ENCODE measurements at regions not wholly inside any gene's neighbourhood (a gene's known extent, or its start where the extent isn't known, plus 50 kb on each side); places are given as distances from the start of the nearest gene placed in this dataset.

DNA sequence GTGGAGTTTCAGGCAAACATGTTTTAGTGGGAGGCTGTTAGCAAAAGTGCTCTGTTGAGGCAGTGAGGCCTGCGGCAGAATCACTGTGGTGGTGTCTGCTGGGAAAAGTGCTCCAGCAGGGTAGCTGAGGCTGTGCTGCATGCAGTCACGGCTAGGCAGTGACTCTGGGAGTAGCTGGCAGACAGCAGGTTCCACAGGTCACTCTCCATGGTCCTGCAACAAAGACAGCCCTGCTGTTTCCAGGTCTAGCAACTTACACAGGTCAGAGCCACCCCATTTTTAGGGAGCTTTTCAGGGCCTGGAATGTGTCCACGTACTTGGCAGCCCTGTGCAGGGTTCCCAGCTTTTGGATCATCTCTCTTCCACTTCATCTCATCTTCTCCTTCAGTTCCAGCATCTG is 184.3 kb downstream of the NAA11 start:
- no peak overlapping the region for H3K18ac ChIP-seq (ENCODE audit: insufficient read length, low read depth, low read length)
- no peaks in the 10 kb centered on the region for H3K23me2 ChIP-seq (ENCODE audit: insufficient read length, low read depth, low read length, poor library complexity, severe bottlenecking)
- no peak overlapping the region for H3K4me2 ChIP-seq (ENCODE audit: insufficient read depth, insufficient read length, low read length)
- no peak overlapping the region for H2BK120ac ChIP-seq (ENCODE audit: low read depth, low read length, poor library complexity, severe bottlenecking)
- peaks cover 0 to 8% (median 0%) of the 10 kb centered on the region in 3 experiments; a peak in 1 of 7 replicates for H3K36me3 Mint-ChIP-seq (ENCODE audit: insufficient read depth in 1 of 3, low read depth in 3 of 3)
- DNase-seq, result peak; percentile 68
- H4K20me1 ChIP-seq (ENCODE audit: control insufficient read depth, insufficient read depth, insufficient read length), result no peaks in the 10 kb centered on the region
- H3K9me3 ChIP-seq (ENCODE audit: control insufficient read depth, low read depth, low read length), result no peaks in the 10 kb centered on the region
- H4K5ac ChIP-seq (ENCODE audit: insufficient read length, low read depth, low read length), result no peak overlapping the region
- no peak overlapping the region for H2AK5ac ChIP-seq (ENCODE audit: insufficient read length, low read length)
- H4K91ac ChIP-seq (ENCODE audit: insufficient read length, low read depth, low read length), result no peak overlapping the region
- H3K79me1 ChIP-seq (ENCODE audit: insufficient read depth, low read depth, low read length, poor library complexity, severe bottlenecking), result no peaks in the 10 kb centered on the region
- no peak overlapping the region for H3K27ac ChIP-seq (ENCODE audit: insufficient read length, low read depth, low read length)
- no peak overlapping the region for H3K4me3 Mint-ChIP-seq
- no peak overlapping the region for H2AFZ ChIP-seq (ENCODE audit: low read length)
- H2BK15ac ChIP-seq (ENCODE audit: low read depth, low read length), result no peak overlapping the region
- H3K27ac Mint-ChIP-seq, result no peak overlapping the region
- no peak overlapping the region for H3K23ac ChIP-seq (ENCODE audit: insufficient read length, low read depth, low read length)
- H3K27me3 ChIP-seq (ENCODE audit: insufficient read depth, low read length), result no peaks in the 10 kb centered on the region
- H3K79me2 ChIP-seq (ENCODE audit: insufficient read depth, low read length), result no peaks in the 10 kb centered on the region
- H3K9me3 Mint-ChIP-seq, result peaks cover 7 to 17% of the 10 kb centered on the region in 2 experiments
- no peaks in the 10 kb centered on the region for H3K4me1 Mint-ChIP-seq
- no peak overlapping the region for H4K8ac ChIP-seq (replicated peaks; ENCODE audit: insufficient read length, low read depth, low read length)
- TF ChIP-seq, protein P1, sequence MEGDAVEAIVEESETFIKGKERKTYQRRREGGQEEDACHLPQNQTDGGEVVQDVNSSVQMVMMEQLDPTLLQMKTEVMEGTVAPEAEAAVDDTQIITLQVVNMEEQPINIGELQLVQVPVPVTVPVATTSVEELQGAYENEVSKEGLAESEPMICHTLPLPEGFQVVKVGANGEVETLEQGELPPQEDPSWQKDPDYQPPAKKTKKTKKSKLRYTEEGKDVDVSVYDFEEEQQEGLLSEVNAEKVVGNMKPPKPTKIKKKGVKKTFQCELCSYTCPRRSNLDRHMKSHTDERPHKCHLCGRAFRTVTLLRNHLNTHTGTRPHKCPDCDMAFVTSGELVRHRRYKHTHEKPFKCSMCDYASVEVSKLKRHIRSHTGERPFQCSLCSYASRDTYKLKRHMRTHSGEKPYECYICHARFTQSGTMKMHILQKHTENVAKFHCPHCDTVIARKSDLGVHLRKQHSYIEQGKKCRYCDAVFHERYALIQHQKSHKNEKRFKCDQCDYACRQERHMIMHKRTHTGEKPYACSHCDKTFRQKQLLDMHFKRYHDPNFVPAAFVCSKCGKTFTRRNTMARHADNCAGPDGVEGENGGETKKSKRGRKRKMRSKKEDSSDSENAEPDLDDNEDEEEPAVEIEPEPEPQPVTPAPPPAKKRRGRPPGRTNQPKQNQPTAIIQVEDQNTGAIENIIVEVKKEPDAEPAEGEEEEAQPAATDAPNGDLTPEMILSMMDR (conservative IDR thresholded peaks at IDR 0.05), result no peak
- H3K27me3 Mint-ChIP-seq (ENCODE audit: low read depth), result no peaks in the 10 kb centered on the region
- no peak overlapping the region for H2BK12ac ChIP-seq (ENCODE audit: insufficient read length, low read depth, low read length)
- H3T11ph ChIP-seq (ENCODE audit: low read length), result no peak overlapping the region
- H3K56ac ChIP-seq (ENCODE audit: insufficient read length, low read depth, low read length), result no peak overlapping the region
- no peaks in the 10 kb centered on the region for H3K4me1 ChIP-seq (ENCODE audit: insufficient read depth, low read length)
- H3K4ac ChIP-seq (ENCODE audit: low read depth, low read length), result no peak overlapping the region
- WGBS (ENCODE audit: extremely low coverage, insufficient read length, low lambda C conversion rate), result no CpG with 5 or more reads among the region's 3 CpGs
- no peak overlapping the region for H3K14ac ChIP-seq (ENCODE audit: insufficient read depth, low read length)
- H3K9ac ChIP-seq (ENCODE audit: extremely low read depth, insufficient read length, low read length), result no peak overlapping the region
- H2BK5ac ChIP-seq (ENCODE audit: insufficient read length, low read length), result no peak overlapping the region
- H2BK20ac ChIP-seq (ENCODE audit: low read depth, low read length, poor library complexity, severe bottlenecking), result no peak overlapping the region

Measured in H9 (cell line).